Endometrium (tissue), 2 donors: ENCODE measurements at regions not wholly inside any gene's neighbourhood (a gene's known extent, or its start where the extent isn't known, plus 50 kb on each side); places are given as distances from the start of the nearest gene placed in this dataset.

Source experiments
- FAIRE-seq: peaks from 2 replicates; lab custom pipeline; 2012; peaks lifted over from hg19 to GRCh38; lab: Jason Lieb, UNC
- donor health status: control.
- donor health status: control.

GRCh38 chr13:105353654-105354053 lies 1181.8 kb downstream of the EFNB2 start:
- FAIRE-seq = no peak

- peak; percentile 33 for FAIRE-seq
These were observed 1186.3 kb downstream of the EFNB2 start for GRCh38 chr13:105349082-105349723.

- FAIRE-seq = no peak
These were observed 1189.2 kb downstream of the EFNB2 start for GRCh38 chr13:105346141-105346775.

- FAIRE-seq = no peak
These were observed 1189.7 kb downstream of the EFNB2 start for GRCh38 chr13:105345730-105346129.

DNA sequence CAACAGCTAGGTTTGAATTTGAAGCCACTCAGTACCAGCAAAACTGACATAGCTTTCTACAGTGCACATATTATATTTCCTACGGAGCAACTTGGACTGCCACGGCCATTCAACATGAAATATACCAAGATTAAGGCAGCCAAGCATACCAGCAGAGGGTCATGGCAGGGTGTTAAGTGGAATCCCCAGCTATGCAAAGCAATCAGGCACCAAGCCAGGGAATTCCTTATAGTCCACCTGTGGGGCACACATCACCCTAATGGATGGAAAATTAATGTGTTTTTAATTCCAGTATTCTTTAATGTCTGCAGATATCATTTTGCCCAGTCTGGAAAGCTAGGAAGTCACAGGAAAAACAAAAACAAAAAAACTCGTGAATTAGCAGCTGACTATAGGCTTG lies 1190.3 kb downstream of the EFNB2 start:
- FAIRE-seq = no peak

GRCh38 chr13:105343134-105343806 lies 1192.2 kb downstream of the EFNB2 start:
- FAIRE-seq = no peak

DNA sequence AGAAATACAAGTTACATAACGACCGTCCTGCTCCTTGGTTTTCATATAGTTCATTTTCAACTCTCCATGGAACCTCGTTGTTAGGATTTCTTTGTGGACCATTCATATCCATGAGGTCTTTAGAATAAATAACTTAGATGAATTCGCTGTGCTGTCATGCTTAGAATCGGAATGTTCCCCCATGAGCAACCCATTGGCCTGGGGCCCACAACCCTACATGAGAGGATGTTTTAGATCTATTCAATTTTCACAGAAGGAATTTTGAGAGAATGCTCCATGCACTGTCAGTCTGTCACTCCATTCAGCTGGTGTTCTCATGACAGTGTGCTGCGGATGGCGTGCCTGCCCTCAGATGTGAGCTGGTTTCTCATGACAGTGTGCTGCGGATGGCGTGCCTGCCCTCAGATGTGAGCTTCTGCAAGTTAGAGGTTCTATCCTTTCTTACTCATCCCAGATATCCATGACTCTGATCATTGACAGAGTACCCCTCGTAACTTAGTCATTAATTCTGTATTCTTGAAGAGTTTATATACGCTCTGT lies 1193.1 kb downstream of the EFNB2 start:
- FAIRE-seq = no peak

- FAIRE-seq = no peak
These were observed 1193.7 kb downstream of the EFNB2 start for GRCh38 chr13:105341758-105342157.

GRCh38 chr13:105341256-105341655 lies 1194.2 kb downstream of the EFNB2 start:
- FAIRE-seq = no peak

- FAIRE-seq = no peak
These were observed 1195.3 kb downstream of the EFNB2 start for GRCh38 chr13:105340061-105340606.

DNA sequence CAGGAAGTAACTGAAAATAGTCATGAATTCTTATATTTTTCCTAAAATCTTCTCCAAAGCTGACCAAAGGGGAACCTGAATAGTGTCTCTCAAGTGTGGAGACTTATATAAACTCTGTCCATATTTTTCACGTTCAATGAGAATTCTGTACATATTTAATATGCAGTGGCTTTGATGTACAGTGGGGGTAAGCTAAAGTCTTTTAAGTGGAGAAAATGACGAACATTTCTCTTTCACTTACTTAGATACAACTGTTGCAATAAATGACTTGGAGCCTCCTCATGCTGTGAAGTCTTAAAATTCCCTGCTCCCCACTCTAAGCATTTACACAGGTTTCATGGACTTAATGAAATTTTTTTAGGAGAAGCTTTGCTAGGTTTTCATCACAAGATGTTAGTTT lies 1196.7 kb downstream of the EFNB2 start:
- FAIRE-seq = no peak

DNA sequence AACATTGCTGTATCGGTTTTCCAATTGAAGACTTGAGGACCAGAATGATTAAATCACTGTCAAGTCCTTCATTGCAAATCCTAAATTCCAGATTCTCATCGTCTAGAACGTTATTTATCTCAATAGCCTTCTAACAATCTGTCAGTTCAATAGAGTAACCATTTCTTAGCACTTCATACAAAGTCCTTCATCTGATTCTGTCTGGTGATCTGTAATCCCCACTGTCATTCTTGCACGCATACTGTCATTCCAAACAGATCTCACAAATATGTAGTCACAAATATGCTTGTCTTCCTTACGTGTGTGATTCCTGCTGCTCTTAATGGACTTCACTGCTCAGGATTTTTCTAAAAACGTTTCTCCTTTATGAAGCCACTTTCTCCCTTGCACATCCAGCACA lies 1197.5 kb downstream of the EFNB2 start:
- FAIRE-seq = no peak

GRCh38 chr13:105336706-105337576 lies 1198.5 kb downstream of the EFNB2 start:
- peak; percentile 81 for FAIRE-seq

DNA sequence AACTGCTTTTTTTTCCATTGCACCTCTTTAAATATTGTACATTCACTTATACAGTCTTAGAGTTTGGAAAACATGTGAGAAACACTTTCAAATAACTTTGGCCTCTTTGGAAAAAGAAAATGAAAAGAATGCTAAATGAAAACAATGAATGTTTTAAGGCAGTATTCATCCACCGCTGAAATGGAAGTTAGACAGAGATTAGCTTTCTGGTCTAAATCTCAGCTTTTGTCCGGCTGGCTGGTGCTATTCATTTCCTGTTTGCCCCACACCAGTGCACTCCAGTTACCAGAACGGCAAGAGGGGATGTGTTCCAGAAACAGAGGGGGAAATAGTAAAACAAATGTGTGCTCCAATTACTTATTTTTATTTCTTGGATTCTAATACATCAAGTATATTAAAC lies 1201.3 kb downstream of the EFNB2 start:
- FAIRE-seq = no peak

GRCh38 chr13:105333416-105333815 lies 1202.0 kb downstream of the EFNB2 start:
- no peak for FAIRE-seq

DNA sequence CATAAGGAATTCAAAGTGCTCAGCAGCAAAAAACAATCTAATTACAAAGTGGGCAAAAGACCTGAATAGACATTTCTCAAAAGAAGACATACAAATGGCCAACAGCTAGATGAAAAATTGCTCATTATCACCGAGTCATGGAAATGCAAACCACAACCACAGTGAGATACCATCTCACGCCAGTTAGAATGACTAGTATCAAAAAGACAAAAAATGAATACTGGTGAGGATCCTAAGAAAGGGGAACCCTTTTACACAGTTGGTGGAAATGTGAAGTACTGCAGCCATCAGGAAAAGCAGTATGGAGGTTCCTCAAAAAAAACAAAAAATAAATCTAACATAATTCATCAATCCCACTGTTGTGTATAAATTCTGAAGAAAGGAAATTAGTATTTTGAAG lies 1206.1 kb downstream of the EFNB2 start:
- no peak for FAIRE-seq

DNA sequence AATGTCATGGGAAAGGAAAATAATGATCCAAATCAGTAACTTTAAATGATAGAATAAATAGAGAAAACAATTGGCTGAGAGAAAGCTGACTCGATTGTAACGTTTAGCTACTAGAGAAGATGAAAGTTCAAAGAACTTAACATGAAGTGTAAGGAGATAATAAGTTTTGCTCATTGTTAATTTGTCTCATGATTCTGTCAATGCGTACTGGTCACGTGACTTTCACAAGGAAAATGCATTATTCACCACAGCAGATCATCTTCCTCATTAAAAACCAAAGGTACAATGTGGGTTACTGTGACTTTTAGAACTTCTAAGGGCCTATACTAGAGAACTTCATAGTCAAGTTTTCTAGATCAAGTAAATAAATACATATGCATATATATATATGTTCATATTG lies 1207.2 kb downstream of the EFNB2 start:
- FAIRE-seq = no peak

DNA sequence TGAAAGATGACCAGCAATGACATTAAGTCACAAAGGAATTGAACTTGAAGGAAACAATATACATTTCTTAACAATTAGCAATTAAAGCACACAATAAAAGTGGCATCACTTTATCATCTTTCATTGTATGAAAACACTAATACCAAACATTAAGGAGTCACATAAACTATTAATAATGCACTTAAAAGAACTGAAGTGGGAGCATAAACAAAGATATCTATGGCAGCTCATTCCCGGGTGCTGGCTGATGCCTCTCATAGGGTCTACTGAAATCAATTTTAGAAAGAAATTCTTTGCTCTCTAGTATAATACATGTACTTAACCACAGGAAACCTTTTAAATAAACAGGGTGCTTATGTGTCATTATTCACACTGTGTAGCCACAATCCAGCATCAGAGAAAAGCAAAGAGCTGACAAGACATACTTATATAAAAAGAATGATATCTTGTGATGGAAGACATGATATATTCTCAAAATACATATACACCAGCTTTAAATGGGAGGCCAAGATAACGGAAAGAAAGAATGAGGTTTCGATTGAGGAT lies 1207.8 kb downstream of the EFNB2 start:
- no peak for FAIRE-seq

- FAIRE-seq = no peak
These were observed 1215.6 kb downstream of the EFNB2 start for GRCh38 chr13:105319875-105320274.

DNA sequence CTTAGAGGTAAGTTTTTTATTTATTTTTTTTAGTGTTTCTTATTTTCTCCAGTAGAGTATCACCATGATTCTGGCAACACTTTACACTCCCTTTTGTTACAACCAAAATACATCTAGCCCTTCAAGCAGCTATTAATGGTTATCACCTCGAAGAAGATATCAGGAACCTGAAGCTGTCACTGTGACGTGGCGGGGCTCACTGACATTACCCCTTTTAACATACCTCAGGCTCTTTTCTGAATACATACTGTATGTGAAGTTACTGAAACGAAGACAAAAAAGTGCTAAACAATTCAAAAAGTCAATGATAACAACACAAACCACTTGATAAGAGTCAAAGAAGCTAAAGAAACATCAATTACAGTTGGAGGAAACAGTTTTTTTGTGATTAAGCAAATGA lies 1218.7 kb downstream of the EFNB2 start:
- no peak for FAIRE-seq

DNA sequence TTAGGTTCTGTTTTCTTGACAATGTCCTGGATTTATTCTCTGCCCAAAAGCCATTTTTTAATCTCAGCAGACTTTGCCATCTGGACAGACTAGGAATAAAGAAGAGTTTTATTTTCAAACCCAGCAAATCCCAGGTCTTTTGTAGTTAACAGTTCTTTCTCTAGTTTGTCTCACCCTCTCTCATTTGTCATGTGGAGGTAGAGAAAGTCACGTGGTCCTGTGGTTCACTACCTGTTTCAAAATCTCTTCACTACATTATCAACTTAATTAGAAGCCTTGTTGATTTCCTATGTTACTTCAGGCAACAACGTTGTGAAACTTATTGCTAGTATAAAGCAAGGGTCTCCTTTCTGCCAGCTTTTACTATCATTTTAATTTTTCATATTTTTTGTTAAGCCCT lies 1222.6 kb downstream of the EFNB2 start:
- FAIRE-seq = no peak

- no peak for FAIRE-seq
These were observed 1224.4 kb downstream of the EFNB2 start for GRCh38 chr13:105311094-105311493.
